Activated T-helper 1 cell treated with anti-CD3 and anti-CD28 coated beads, Interleukin-12 subunit alpha, Interleukin-12 subunit beta, Interleukin-2, Interleukin-4 antibody, amounts not matched to agents 30 ng/mL and 10 ng/mL and 1 ng/mL, durations not matched to agents 14 hours and 24 hours and 36 hours (primary cell): ENCODE measurements at regions not wholly inside any gene's neighbourhood (a gene's known extent, or its start where the extent isn't known, plus 50 kb on each side); places are given as distances from the start of the nearest gene placed in this dataset.
"Not testable (repeated sequence)": the region's sequence is repeated elsewhere in the genome, so short reads cannot be mapped to it uniquely, and the experiment has no call there.

ENCODE experiments used
- DNase-seq: peaks from one replicate; pipeline ENCODE4 v3.0.0; 2021; ENCODE audit warnings: low spot score
- H3K27ac Mint-ChIP-seq: one replicate; pipeline ENCODE4 v1.8.0; 2021; ENCODE audit warnings: mild to moderate bottlenecking, mixed read lengths
- H3K27me3 Mint-ChIP-seq: one replicate; pipeline ENCODE4 v1.8.0; 2022; ENCODE audit warnings: mild to moderate bottlenecking, moderate library complexity, mixed read lengths; ENCODE audit not compliant: insufficient read depth
- H3K36me3 Mint-ChIP-seq: one replicate; pipeline ENCODE4 v1.8.0; 2021; ENCODE audit warnings: low read depth, mixed read lengths
- H3K4me1 Mint-ChIP-seq: one replicate; pipeline ENCODE4 v1.8.0; 2021; ENCODE audit warnings: low read depth, mixed read lengths
- H3K4me3 Mint-ChIP-seq: one replicate; pipeline ENCODE4 v1.8.0; 2021; ENCODE audit warnings: mild to moderate bottlenecking, moderate library complexity, mixed read lengths
- H3K9me3 Mint-ChIP-seq: one replicate; pipeline ENCODE4 v1.8.0; 2021; ENCODE audit warnings: mixed read lengths
- intact Hi-C: fragments of 100-400 bp; cut with micrococcal nuclease; formaldehyde crosslinking; loops from one replicate; pipeline ENCODE4 v1.15.1; 2024

DNA sequence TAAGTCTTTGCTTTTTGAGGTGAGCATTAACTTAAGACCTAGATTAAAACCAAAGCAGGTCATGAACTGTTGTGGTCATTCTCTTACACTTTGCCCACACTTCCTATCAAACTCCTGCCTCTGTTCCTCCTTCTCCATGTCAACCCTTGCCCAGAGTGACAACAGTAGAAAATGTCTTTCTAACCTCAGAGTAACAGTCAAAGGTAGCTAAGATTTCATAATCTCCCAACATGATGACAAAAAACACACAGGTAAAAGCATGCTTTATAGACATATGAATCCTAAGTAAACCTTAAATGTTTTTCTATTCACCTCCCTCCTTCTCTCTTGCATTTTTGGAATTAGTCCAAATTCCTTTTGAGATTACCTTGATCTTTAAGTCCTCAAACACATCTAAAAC lies 422.3 kb downstream of the SPATA31D1 start:
- Mint-ChIP-seq H3K27me3 (no peaks in the 10 kb centered on the region), H3K9me3 (peaks cover 5% of the 10 kb centered on the region), H3K27ac (no peak overlapping the region), H3K4me1 (no peaks in the 10 kb centered on the region), H3K36me3 (no peaks in the 10 kb centered on the region), H3K4me3 (no peak overlapping the region)
- intact Hi-C loops, result no loop called here
- DNase-seq, result no peak

DNA sequence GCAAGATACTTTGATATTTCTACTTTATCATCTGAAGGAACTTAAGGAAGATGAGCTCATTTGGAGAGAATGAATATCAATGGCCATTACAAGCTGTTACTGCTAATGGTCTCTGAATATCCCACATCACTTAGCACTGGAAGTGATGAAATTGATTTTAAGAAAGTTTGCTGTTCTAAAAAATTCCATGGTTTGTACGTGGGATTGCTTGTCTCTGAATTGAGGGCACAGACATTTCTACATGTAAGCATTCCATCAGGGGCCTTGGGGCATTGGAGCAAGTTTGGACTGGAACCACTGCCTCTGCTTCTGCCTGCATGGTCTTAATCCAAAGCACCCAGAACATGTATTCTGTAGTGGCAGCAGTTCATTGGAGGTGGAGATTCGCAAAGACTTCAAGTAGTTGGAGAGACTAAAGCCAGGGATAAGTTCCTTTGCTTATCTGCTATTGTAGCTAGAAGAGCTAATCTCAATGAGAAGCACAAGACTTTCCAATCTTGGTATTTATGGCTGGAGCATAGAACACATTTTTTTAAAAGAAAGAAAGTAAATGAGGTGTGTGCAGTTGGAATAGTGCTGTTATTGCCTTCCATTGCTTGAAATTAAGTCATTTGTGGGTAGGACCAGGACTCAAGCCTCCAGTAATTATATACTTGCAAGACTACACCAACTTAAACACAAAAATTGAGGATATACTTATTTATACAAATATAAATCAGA lies 424.2 kb downstream of the SPATA31D1 start:
- Mint-ChIP-seq H3K4me3 (no peak overlapping the region), H3K36me3 (no peaks in the 10 kb centered on the region), H3K27me3 (no peaks in the 10 kb centered on the region), H3K4me1 (no peaks in the 10 kb centered on the region), H3K27ac (no peak overlapping the region), H3K9me3 (no peaks in the 10 kb centered on the region)
- intact Hi-C loops, result no loop called here
- DNase-seq, result no peak

DNA sequence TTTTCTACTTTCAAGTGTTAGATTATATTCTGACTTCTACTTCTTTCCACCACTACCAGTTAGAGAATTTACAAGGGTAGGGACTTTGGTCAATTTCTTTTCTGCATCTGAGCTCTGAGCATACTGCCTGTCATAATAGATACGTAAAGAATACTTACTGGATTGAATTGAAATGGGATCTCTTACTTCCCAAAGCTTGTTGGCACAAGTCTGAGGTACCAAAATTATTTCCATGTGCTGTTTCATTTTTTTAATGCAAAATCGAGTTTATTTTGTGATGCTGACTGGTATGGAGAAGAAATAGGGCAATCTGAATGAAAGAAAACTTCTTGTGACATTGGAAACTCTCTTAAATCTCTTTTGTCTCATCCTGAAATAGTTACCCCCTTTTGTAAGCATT lies 428.9 kb downstream of the SPATA31D1 start:
- Mint-ChIP-seq H3K27me3 (no peaks in the 10 kb centered on the region), H3K9me3 (peaks cover 12% of the 10 kb centered on the region), H3K4me1 (no peaks in the 10 kb centered on the region), H3K4me3 (no peak overlapping the region), H3K27ac (no peak overlapping the region), H3K36me3 (no peaks in the 10 kb centered on the region)
- intact Hi-C loops, result no loop called here
- no peak for DNase-seq

DNA sequence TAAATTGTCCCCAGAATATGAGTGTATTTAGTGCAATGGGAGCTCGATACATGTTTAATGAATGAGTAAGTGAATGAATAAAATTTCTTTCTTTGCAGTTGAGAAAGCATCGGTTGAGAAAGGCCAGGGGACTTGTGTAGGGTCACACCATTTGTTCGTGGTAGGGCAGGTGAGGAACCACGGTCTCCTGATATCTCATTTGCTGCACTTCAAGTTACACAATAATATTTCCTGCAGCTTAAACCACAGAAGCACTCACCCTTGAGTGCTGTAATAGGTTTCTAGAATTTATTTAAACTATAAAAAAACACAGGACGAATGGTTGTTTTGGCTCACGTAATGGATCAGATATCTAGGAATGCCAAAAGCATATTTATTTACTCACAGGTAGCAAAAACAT lies 429.8 kb downstream of the SPATA31D1 start:
- intact Hi-C loops, result no loop called here
- no peaks in the 10 kb centered on the region for H3K36me3 Mint-ChIP-seq
- no peak overlapping the region for H3K4me3 Mint-ChIP-seq
- no peak for DNase-seq
- H3K27me3 Mint-ChIP-seq, result no peaks in the 10 kb centered on the region
- peaks cover 12% of the 10 kb centered on the region for H3K9me3 Mint-ChIP-seq
- H3K4me1 Mint-ChIP-seq, result no peaks in the 10 kb centered on the region
- H3K27ac Mint-ChIP-seq, result no peak overlapping the region

DNA sequence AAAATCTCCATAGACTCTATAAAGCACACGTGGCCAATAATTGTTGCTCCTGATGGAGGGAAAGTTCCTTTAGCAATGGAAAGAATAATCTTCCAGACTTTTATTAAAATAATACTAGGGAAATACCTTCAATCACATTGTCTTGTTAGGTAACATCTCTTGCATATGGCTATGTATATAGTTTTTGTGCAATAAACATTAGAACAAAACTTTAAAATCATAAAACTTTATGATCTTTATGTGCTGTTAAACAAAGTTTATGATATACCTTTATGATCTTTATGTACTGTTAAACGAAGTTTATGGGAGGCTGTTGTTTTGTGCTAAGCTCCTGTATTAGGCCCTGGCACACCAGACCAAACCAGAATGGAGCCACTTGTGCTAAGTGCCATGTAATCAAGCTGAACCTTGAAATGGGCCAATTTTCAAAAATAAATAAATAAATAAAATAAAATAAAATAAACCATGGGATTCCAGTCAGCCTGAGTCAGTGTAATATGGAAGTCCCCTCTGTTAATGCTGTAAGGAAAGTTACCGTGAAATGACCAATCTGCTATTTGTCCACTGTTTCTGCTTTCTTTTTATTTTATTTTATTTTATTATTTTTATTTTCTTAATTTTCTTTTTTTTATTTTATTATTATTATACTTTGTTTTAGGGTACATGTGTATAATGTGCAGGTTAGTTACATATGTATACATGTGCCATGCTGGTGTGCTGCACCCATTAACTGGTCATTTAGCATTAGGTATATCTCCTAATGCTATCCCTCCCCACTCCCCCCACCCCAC lies 431.3 kb downstream of the SPATA31D1 start:
- Mint-ChIP-seq H3K27me3 (no peaks in the 10 kb centered on the region), H3K4me1 (no peaks in the 10 kb centered on the region), H3K4me3 (no peak overlapping the region), H3K9me3 (peaks cover 12% of the 10 kb centered on the region), H3K36me3 (no peaks in the 10 kb centered on the region), H3K27ac (no peak overlapping the region)
- intact Hi-C loops, result no loop called here
- no peak for DNase-seq

DNA sequence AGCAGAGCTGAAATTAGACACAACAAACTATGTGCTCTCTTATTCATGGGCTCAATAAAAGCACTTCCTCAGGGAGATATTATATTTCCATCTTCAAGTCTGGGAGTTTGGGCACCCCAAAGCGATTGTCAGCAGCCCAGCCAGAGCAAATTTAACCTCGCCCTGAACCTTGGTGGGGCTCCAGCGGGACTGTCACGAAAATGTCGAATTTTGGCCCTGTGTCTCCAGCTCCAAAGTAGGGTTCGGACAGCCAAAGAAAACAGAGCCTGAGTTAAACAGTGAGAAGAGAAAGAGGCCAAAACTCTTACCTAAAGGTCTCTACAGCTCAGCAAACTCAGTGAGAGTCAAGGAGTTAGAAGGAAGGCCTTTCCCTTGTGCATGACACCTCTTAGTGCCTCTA lies 432.9 kb downstream of the SPATA31D1 start:
- Mint-ChIP-seq H3K4me3 (no peak overlapping the region), H3K4me1 (no peaks in the 10 kb centered on the region), H3K36me3 (no peaks in the 10 kb centered on the region), H3K27me3 (no peaks in the 10 kb centered on the region), H3K9me3 (peaks cover 12% of the 10 kb centered on the region), H3K27ac (no peak overlapping the region)
- intact Hi-C loops, result no loop called here
- DNase-seq, result no peak

DNA sequence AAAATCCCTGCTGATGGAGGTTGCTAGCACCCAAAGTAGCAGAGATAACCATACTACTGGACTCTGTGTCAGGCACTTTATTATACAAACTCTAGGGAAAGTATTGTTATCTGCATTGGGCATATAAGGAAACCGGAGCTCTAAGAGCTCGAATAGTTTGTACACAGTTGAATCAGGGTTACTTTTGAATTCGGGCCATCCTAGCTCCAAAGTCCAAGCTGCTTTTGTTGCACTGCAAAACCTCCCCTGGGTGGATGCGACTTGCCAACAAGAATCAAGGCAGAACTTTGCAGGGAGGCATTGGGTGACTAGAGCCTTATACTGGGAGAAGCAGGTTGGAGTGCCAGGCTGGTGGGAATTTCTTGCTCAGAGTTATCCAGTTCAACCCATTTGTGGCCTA lies 435.1 kb downstream of the SPATA31D1 start:
- Mint-ChIP-seq H3K36me3 (no peaks in the 10 kb centered on the region), H3K9me3 (peaks cover 12% of the 10 kb centered on the region), H3K4me3 (no peak overlapping the region), H3K27me3 (no peaks in the 10 kb centered on the region), H3K4me1 (no peaks in the 10 kb centered on the region), H3K27ac (no peak overlapping the region)
- DNase-seq, result no peak
- intact Hi-C loops, result no loop called here

DNA sequence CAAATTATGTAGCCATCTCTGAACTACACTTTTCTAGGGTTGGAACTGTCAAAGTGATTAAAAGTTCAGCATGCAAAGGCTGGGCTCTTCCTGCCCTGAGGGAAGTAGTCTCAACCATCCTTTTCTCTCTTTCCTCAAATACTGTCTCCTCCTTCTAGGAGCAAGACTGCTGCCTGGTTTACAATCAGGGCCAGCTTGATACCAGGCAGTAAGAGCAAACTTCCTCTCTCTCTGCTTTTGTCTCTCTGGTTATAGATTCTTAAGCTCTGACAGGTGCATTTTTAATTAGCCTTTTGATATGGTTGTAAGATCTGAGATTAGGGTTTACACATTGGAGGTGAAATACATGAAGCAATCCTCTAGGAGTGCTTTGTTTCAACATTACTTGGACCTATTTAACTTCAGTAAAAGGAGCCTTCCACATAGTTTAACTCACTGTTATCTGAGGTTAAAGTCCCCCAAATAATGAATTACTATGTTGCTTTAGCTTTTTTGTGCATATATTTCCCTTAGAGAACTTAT lies 436.1 kb downstream of the SPATA31D1 start:
- Mint-ChIP-seq H3K9me3 (peaks cover 12% of the 10 kb centered on the region), H3K4me3 (no peak overlapping the region), H3K4me1 (no peaks in the 10 kb centered on the region), H3K27ac (no peak overlapping the region), H3K36me3 (no peaks in the 10 kb centered on the region), H3K27me3 (no peaks in the 10 kb centered on the region)
- no peak for DNase-seq
- intact Hi-C loops, result no loop called here

DNA sequence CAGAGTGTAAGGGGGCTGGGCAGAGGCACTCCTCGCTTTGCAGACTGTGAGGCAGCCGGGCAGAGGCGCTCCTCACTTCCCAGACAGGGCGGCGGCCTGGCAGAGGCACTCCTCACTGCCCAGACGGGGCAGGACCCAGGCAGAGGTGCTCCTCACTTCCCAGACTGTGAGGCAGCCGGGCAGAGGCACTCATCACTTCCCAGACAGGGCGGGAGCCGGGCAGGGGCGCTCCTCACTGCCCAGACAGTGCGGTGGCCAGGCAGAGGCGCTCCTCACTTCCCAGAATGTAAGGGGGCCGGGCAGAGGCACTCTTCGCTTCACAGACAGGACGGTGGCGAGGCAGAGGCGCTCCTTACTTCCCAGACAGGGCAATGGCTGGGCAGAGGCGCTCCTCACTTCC lies 442.5 kb downstream of the SPATA31D1 start:
- H3K36me3 Mint-ChIP-seq, result no peaks in the 10 kb centered on the region
- DNase-seq, result no peak
- intact Hi-C loops, result no loop called here
- no peaks in the 10 kb centered on the region for H3K4me1 Mint-ChIP-seq
- H3K27me3 Mint-ChIP-seq, result no peaks in the 10 kb centered on the region
- no peak overlapping the region for H3K4me3 Mint-ChIP-seq
- H3K9me3 Mint-ChIP-seq, result peaks cover 16% of the 10 kb centered on the region
- no peak overlapping the region for H3K27ac Mint-ChIP-seq

DNA sequence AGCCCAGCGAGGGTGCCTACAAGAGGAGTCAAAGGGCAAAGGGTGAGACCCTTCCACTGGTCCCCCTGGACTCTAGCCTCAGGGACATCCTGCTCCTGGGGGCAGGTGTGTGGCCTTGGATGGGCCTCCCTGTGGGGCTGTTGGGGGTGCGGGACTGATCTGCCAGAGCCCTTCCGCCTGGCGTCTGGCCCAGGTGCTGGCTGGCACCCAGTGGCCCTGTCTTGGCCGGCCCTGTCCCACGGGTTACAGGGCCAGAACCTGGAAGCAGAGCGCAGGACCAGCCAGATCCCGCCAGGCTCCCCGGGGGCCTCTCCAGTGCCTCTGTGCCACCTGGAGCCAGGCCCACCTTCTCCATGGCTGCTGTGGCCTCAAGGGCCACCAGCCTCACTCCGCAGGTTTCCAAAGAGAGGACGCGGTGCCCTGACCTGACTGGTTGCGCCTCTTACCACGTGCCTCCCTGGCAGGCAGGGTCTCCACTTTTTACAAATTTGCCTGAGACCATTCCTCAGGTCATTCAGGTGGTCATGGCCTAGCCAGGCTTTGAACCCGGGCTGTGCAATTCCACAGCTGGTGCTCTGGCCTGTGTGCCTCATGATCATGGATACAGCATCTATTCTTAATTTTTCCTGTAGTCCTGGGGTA lies 444.8 kb downstream of the SPATA31D1 start:
- H3K27ac Mint-ChIP-seq, DNase-seq, intact Hi-C loops: not testable (repeated sequence)

DNA sequence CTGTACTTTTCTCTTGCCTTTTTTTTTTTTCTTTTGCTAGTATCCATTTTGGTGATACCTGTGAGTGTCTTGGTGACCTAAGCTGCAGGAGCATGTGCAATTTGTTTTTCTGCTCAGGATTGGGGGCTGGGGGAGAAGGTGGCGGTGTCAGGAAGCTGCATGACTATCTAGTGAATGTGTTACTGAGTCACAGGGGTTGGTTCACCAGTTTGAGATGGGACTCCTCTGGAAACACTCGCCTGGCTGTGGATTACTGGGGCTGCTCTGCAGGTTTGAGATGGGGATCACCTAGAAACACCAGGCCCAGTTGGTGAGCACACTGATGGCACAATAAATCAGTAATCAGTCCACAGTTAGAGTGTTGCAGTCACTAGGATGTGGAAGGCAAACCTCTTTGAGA lies 447.9 kb downstream of the SPATA31D1 start:
- no peak for DNase-seq
- intact Hi-C loops, result no loop called here
- H3K4me1 Mint-ChIP-seq, result no peaks in the 10 kb centered on the region
- no peaks in the 10 kb centered on the region for H3K27me3 Mint-ChIP-seq
- H3K9me3 Mint-ChIP-seq, result peaks cover 28% of the 10 kb centered on the region
- no peaks in the 10 kb centered on the region for H3K36me3 Mint-ChIP-seq
- H3K27ac Mint-ChIP-seq, result no peak overlapping the region
- H3K4me3 Mint-ChIP-seq, result no peak overlapping the region

More for the DNA sequence above, 444.8 kb downstream of the SPATA31D1 start:
- not testable (repeated sequence) for H3K4me1 Mint-ChIP-seq, H3K27me3 Mint-ChIP-seq, H3K36me3 Mint-ChIP-seq, H3K4me3 Mint-ChIP-seq
- peaks cover 20% of the 10 kb centered on the region for H3K9me3 Mint-ChIP-seq

DNA sequence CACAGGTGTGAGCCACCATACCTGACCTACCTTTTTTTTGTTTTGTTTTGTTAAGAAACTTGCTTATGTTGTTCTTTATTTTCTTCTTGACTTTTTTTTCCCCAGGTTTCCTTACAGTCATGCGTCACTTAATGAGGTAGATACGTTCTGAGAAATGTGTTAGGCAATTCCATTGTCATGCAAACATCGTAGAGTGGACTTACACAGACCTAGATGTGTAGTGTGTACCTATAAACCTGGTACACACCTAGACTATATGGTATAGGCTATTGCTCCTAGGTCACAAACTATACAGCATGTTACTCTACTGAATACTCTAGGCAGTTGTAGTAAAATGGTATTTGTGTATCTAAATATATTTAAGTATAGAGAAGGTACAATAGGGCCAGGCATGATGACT lies 448.6 kb downstream of the SPATA31D1 start:
- H3K36me3 Mint-ChIP-seq, H3K4me1 Mint-ChIP-seq, DNase-seq, H3K27me3 Mint-ChIP-seq, intact Hi-C loops, H3K4me3 Mint-ChIP-seq, H3K27ac Mint-ChIP-seq: not testable (repeated sequence)
- H3K9me3 Mint-ChIP-seq, result peaks cover 28% of the 10 kb centered on the region

DNA sequence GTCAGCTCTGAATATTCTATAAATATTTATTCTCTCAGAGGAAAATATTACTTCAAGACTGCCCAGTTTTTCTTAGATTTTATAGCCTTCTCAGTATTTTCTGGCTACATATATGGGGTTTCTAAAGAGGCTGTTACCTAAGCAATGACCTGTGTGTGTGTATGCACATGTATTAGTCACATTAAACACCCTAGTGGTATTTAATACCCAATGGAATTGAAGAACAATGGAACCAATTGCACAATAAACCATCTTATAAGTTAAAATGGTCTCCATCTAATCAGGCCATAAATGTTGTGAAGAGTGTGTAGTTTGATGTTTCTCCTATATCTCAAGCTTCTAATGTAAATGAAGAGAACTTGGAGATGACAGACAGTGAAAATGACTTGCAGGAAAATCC lies 450.0 kb downstream of the SPATA31D1 start:
- Mint-ChIP-seq H3K4me1 (no peaks in the 10 kb centered on the region), H3K36me3 (no peaks in the 10 kb centered on the region), H3K9me3 (peaks cover 30% of the 10 kb centered on the region), H3K27me3 (no peaks in the 10 kb centered on the region), H3K4me3 (no peak overlapping the region), H3K27ac (no peak overlapping the region)
- intact Hi-C loops, result no loop called here
- no peak for DNase-seq
